SK-N-SH (cell line): ENCODE measurements at regions not wholly inside any gene's neighbourhood (a gene's known extent, or its start where the extent isn't known, plus 50 kb on each side); places are given as distances from the start of the nearest gene placed in this dataset.

Experiments
- CTCF ChIA-PET: fragments of 300-600, 350-600 bp; formaldehyde crosslinking; extraction: SDS; loops from one replicate; lab custom pipeline; 2021; lab: Yijun Ruan, JAX
- POLR2A ChIA-PET: fragments of 350-600 bp; sonication (Branson Sonifier 250); formaldehyde crosslinking; extraction: SDS; loops from one replicate; lab custom pipeline; 2020; ENCODE audit warnings: antibody characterized with exemption, inconsistent platforms; lab: Yijun Ruan, JAX
- DNase-seq: peaks from one replicate; pipeline ENCODE4 v3.0.0; 2012
- H2AFZ ChIP-seq: fragments of 200-600 bp; sonication (generic); 2 replicates; pipeline ENCODE4 v1.8.1; 2016; ENCODE audit warnings: antibody characterized with exemption, mild to moderate bottlenecking, low read depth
- H3F3A ChIP-seq: fragments of 200-600 bp; sonication (generic); replicated peaks from 2 replicates; pipeline ENCODE3; 2016; ENCODE audit warnings: antibody characterized with exemption, mild to moderate bottlenecking; ENCODE audit not compliant: insufficient read depth
- H3K27ac ChIP-seq, 2 experiments: fragments of 200-500 bp in 1 of 2; fragments of 200-600 bp in 1 of 2; sonication (Bioruptor generic) in 1 of 2; sonication (generic), shearing (Covaris generic) in 1 of 2; 2 replicates each; pipeline versions ENCODE4 v1.5.1 to v1.6.1; 2014 to 2016; ENCODE audit warnings: low read depth in 2 of 2, inconsistent platforms in 1 of 2, low read length in 1 of 2, mild to moderate bottlenecking in 1 of 2, mixed read lengths in 1 of 2
- H3K27me3 ChIP-seq: fragments of 200-600 bp; sonication (generic), shearing (Covaris generic); 2 replicates; pipeline ENCODE4 v1.6.1; 2016; ENCODE audit warnings: mixed run types; ENCODE audit not compliant: insufficient read depth
- H3K36me3 ChIP-seq, 2 experiments: fragments of 200-500 bp in 1 of 2; fragments of 200-600 bp in 1 of 2; sonication (Bioruptor generic) in 1 of 2; sonication (generic) in 1 of 2; replicated peaks in 1 of 2; 2 replicates each; pipeline versions ENCODE3 to v1.5.1; 2014 to 2016; ENCODE audit warnings: low read length in 1 of 2, mild to moderate bottlenecking in 1 of 2; ENCODE audit not compliant: insufficient read depth in 2 of 2, control insufficient read depth in 1 of 2
- H3K4me1 ChIP-seq, 2 experiments: fragments of 200-500 bp in 1 of 2; fragments of 200-600 bp in 1 of 2; sonication (Bioruptor generic) in 1 of 2; sonication (generic), shearing (Covaris generic) in 1 of 2; 2 replicates each; pipeline versions ENCODE4 v1.5.1 to v1.6.1; 2014 to 2016; ENCODE audit warnings: low read depth in 1 of 2, low read length in 1 of 2, mixed run types in 1 of 2; ENCODE audit not compliant: insufficient read depth in 2 of 2, control insufficient read depth in 1 of 2
- H3K4me2 ChIP-seq: fragments of 200-600 bp; sonication (generic), shearing (Covaris generic); 2 replicates; pipeline ENCODE4 v1.6.1; 2017; ENCODE audit warnings: mixed run types
- H3K4me3 ChIP-seq, 2 experiments: fragments of 200-500 bp in 1 of 2; fragments of 200-600 bp in 1 of 2; sonication (Bioruptor generic) in 1 of 2; sonication (generic), shearing (Covaris generic) in 1 of 2; 2 replicates each; pipeline versions ENCODE4 v1.5.1 to v1.8.1; 2014 to 2016; ENCODE audit warnings: low read depth in 2 of 2, inconsistent platforms in 1 of 2, low read length in 1 of 2, mild to moderate bottlenecking in 1 of 2, mixed read lengths in 1 of 2, moderate library complexity in 1 of 2
- H3K79me2 ChIP-seq: fragments of 200-600 bp; sonication (generic); 2 replicates; pipeline ENCODE4 v1.8.1; 2017; ENCODE audit warnings: mild to moderate bottlenecking; ENCODE audit not compliant: insufficient read depth
- H3K9ac ChIP-seq: fragments of 200-600 bp; sonication (generic); 2 replicates; pipeline ENCODE4 v1.6.1; 2017; ENCODE audit warnings: mixed run types
- H3K9me2 ChIP-seq: fragments of 200-600 bp; sonication (generic); 2 replicates; pipeline ENCODE4 v1.6.1; 2017; ENCODE audit warnings: mixed run types
- H3K9me3 ChIP-seq: fragments of 200-600 bp; sonication (generic); 2 replicates; pipeline ENCODE4 v1.6.1; 2017; ENCODE audit warnings: mixed run types, mild to moderate bottlenecking, moderate library complexity
- H4K20me1 ChIP-seq: fragments of 200-600 bp; sonication (generic); 2 replicates; pipeline ENCODE4 v1.6.1; 2017; ENCODE audit warnings: mild to moderate bottlenecking, mixed run types; ENCODE audit not compliant: insufficient read depth
- CHD2 ChIP-seq: fragments of 150-350 bp; IDR thresholded peaks from 2 replicates; pipeline ENCODE4 v1.6.1; 2018; ENCODE audit warnings: low read length; ENCODE audit not compliant: partially characterized antibody
- EP300 ChIP-seq, 2 experiments: IDR thresholded peaks; 2 replicates each; pipeline versions ENCODE4 v1.4.0 to v1.6.1; 2012; ENCODE audit warnings: borderline replicate concordance in 1 of 2, low read depth in 1 of 2, low read length in 1 of 2
- FOSL2 ChIP-seq: IDR thresholded peaks from 2 replicates; pipeline ENCODE4 v1.4.0; 2012; ENCODE audit warnings: low read depth, mild to moderate bottlenecking, moderate library complexity, borderline replicate concordance
- GATA2 ChIP-seq: sonication (generic); formaldehyde crosslinking; IDR thresholded peaks from 2 replicates; pipeline ENCODE4 v1.5.0; 2020; ENCODE audit warnings: mild to moderate bottlenecking, missing genetic modification reagents
- IRF3 ChIP-seq: fragments of 150-350 bp; IDR thresholded peaks from 2 replicates; pipeline ENCODE4 v1.6.1; 2016; ENCODE audit warnings: mild to moderate bottlenecking, low read depth, low read length
- MXI1 ChIP-seq: IDR thresholded peaks from 2 replicates; pipeline ENCODE4 v1.6.1; 2012; ENCODE audit warnings: mild to moderate bottlenecking, low read depth, low read length, improper control_type of control experiment
- NRF1 ChIP-seq: IDR thresholded peaks from 2 replicates; pipeline ENCODE4 v1.6.1; 2012; ENCODE audit warnings: low read depth, mild to moderate bottlenecking, low read length
- POLR2AphosphoS5 ChIP-seq: IDR thresholded peaks from 2 replicates; pipeline ENCODE4 v1.6.1; 2012; ENCODE audit warnings: low read depth, low read length
- SIN3A ChIP-seq: IDR thresholded peaks from 2 replicates; pipeline ENCODE4 v1.6.1; 2012; ENCODE audit warnings: low read depth, mild to moderate bottlenecking, low read length, moderate library complexity, borderline replicate concordance
- SMC3 ChIP-seq: IDR thresholded peaks from 2 replicates; pipeline ENCODE4 v1.6.1; 2012; ENCODE audit warnings: low read depth, low read length, improper control_type of control experiment
- TEAD4 ChIP-seq: IDR thresholded peaks from 2 replicates; pipeline ENCODE4 v1.4.0; 2012; ENCODE audit warnings: mild to moderate bottlenecking, borderline replicate concordance; ENCODE audit not compliant: insufficient read depth
- YY1 ChIP-seq: IDR thresholded peaks from 2 replicates; pipeline ENCODE4 v1.4.0; 2012; ENCODE audit warnings: low read depth, mild to moderate bottlenecking
- WGBS: methylation state at CpG from one replicate; pipeline ENCODE4 v1.1.6; 2017; ENCODE audit warnings: low lambda C conversion rate; 5-methylcytosine and 5-hydroxymethylcytosine counted together
- TF ChIP-seq, protein P1 (sequence below): IDR thresholded peaks from 2 replicates; pipeline ENCODE4 v1.4.0; 2012; ENCODE audit warnings: low read depth, borderline replicate concordance

DNA sequence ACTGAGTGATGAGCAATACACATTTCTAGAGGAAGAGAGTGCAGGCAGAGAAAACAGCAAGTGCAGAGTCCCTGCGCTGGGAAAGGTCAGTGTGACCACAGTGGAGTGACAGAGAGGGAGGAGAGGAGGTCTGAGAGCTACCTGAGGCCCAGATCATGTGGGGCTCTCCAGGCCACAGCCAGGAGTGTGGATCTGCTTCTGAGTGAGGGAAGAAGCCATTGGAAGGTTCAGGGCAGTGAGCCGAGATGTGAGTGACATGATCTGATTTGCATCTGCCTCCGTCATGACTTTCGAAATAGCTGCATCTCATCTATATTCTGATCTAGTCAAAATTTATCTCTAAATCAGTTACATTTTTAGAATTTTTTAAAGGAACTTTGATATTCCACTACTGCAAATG is 367.1 kb downstream of the PREX1 start (continued):
- TF ChIP-seq, protein P1, sequence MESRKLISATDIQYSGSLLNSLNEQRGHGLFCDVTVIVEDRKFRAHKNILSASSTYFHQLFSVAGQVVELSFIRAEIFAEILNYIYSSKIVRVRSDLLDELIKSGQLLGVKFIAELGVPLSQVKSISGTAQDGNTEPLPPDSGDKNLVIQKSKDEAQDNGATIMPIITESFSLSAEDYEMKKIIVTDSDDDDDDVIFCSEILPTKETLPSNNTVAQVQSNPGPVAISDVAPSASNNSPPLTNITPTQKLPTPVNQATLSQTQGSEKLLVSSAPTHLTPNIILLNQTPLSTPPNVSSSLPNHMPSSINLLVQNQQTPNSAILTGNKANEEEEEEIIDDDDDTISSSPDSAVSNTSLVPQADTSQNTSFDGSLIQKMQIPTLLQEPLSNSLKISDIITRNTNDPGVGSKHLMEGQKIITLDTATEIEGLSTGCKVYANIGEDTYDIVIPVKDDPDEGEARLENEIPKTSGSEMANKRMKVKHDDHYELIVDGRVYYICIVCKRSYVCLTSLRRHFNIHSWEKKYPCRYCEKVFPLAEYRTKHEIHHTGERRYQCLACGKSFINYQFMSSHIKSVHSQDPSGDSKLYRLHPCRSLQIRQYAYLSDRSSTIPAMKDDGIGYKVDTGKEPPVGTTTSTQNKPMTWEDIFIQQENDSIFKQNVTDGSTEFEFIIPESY: no peak

DNA sequence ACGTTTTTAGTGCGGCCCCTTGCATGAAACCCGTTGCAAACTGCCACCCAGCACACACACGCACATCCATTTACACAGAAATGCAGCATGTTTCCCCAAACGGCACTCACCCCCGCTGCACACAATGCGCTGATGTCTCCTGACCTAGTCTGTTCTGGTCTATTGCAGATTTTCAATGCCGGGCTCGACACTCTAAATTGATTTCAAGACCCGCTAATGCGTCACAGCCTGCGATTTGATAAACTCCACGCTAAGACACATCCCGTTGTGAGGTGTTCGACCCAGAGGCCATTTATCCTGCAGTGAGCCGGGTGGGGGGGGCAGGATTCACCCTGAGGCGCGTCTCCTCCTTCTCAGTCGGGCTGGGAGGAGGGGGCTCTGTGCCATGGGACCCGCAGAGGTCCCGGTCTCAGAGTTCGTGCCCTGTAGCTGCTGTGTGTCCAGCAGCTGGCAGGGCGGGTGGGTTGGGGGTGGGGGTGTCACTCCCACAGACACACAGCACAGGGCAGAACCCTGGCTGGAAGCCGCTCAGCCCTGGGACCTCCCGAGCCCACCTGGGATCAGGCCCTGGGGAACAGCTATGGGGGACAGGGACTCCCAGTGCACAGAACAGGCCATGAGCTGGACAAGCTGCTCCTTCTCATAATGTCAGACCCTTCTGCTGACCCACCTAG is 367.9 kb downstream of the PREX1 start:
- POLR2A ChIA-PET: no interaction called here
- no peak overlapping the region for H3K27ac ChIP-seq
- H3K9ac ChIP-seq: no peak overlapping the region
- H3K79me2 ChIP-seq: no peaks in the 10 kb centered on the region
- peaks cover 0 to 17% of the 10 kb centered on the region in 2 experiments; a peak in 1 of 4 replicates for H3K4me1 ChIP-seq
- no peaks in the 10 kb centered on the region for H3F3A ChIP-seq
- CTCF ChIA-PET: no interaction called here
- no peak overlapping the region for H3K4me2 ChIP-seq
- H3K36me3 ChIP-seq: no peaks in the 10 kb centered on the region
- 67% methylated on average over 18 of the region's 25 CpGs for WGBS
- TF ChIP-seq IRF3: no peak
- TF ChIP-seq EP300 (IDR thresholded peaks at IDR 0.05; ENCODE audit: borderline replicate concordance in 1 of 2, low read depth in 1 of 2, low read length in 1 of 2): no peak
- no peak for TF ChIP-seq POLR2AphosphoS5
- no peak for TF ChIP-seq TEAD4
- TF ChIP-seq SIN3A: no peak
- TF ChIP-seq GATA2 (CRISPR knock-in tag): no peak
- TF ChIP-seq YY1: no peak
- TF ChIP-seq, protein P1: no peak
- no peak for TF ChIP-seq FOSL2
- no peak for TF ChIP-seq CHD2
- TF ChIP-seq NRF1: no peak
- TF ChIP-seq SMC3: no peak
- no peak for TF ChIP-seq MXI1
- TF ChIP-seq, all 33 proteins: peak for 0
- no peaks in the 10 kb centered on the region for H3K27me3 ChIP-seq
- H3K9me2 ChIP-seq: no peaks in the 10 kb centered on the region
- no peak overlapping the region for H2AFZ ChIP-seq
- no peaks in the 10 kb centered on the region for H4K20me1 ChIP-seq
- no peak overlapping the region for H3K4me3 ChIP-seq
- no peak for DNase-seq
- H3K9me3 ChIP-seq: no peaks in the 10 kb centered on the region
